ENCODE measurements at regions not wholly inside any gene's neighbourhood (a gene's known extent, or its start where the extent isn't known, plus 50 kb on each side); places are given as distances from the start of the nearest gene placed in this dataset.

GRCh38 chr9:90505695-90506094 lies 136.9 kb downstream of the DIRAS2 start:
- no peak overlapping the region for H3K4ac ChIP-seq (replicated peaks; ENCODE audit: insufficient read length, low read depth, low read length)
- H3K9me3 ChIP-seq (ENCODE audit: insufficient read depth in 2 of 2, low read depth in 1 of 2, low read length in 1 of 2): no peaks in the 10 kb centered on the region
- no peaks in the 10 kb centered on the region for H3K79me1 ChIP-seq (ENCODE audit: low read depth, low read length)
- no peak overlapping the region for H2BK12ac ChIP-seq (ENCODE audit: low read depth, low read length)
- peaks cover 0 to 9% (median 3%) of the 10 kb centered on the region in 4 experiments; a peak in 6 of 7 replicates for H3K4me1 ChIP-seq (replicated peaks in 1 of 4; ENCODE audit: control insufficient read depth in 3 of 4, insufficient read depth in 4 of 4, low read length in 3 of 4)
- H4K91ac ChIP-seq (replicated peaks; ENCODE audit: insufficient read length, low read length): no peak overlapping the region
- no peak overlapping the region for H3K18ac ChIP-seq (ENCODE audit: extremely low read depth, low read length)
- no peak overlapping the region for H3K4me3 ChIP-seq (ENCODE audit: extremely low read depth in 1 of 4, insufficient read depth in 2 of 4, low read depth in 3 of 4, low read length in 4 of 4)
- no peak overlapping the region for H3K27ac ChIP-seq (ENCODE audit: low read depth, low read length)
- 90% methylated on average over 1 of the region's 1 CpG; no CpG with 5 or more reads in 1 of the 2 experiments for WGBS, 2 experiments (ENCODE audit: extremely low coverage in 1 of 2, insufficient coverage in 1 of 2, insufficient read length in 1 of 2, insufficient replicate concordance in 2 of 2, low coverage in 1 of 2, low lambda C conversion rate in 2 of 2, missing lambda C conversion rate in 1 of 2)
- H4K8ac ChIP-seq (ENCODE audit: extremely low read depth, insufficient read depth, low read length): no peak overlapping the region
- no peak overlapping the region for H2BK5ac ChIP-seq (ENCODE audit: low read depth, low read length)
- H3K14ac ChIP-seq (ENCODE audit: insufficient read length): no peak overlapping the region
- no peaks in the 10 kb centered on the region for H3K79me2 ChIP-seq (ENCODE audit: control insufficient read depth in 1 of 2, insufficient read depth in 2 of 2, low read length in 2 of 2)
- H3K27me3 ChIP-seq (replicated peaks in 1 of 4; ENCODE audit: control insufficient read depth in 3 of 4, extremely low read depth in 1 of 4, insufficient read depth in 3 of 4, low read length in 3 of 4): no peaks in the 10 kb centered on the region
- no peak overlapping the region for H3K23ac ChIP-seq (ENCODE audit: insufficient read length)
- no peaks in the 10 kb centered on the region for H4K20me1 ChIP-seq (replicated peaks in 1 of 2; ENCODE audit: control insufficient read depth in 1 of 2, insufficient read depth in 2 of 2, low read length in 2 of 2)
- no peak overlapping the region for H3K4me2 ChIP-seq (ENCODE audit: insufficient read depth in 1 of 2, low read depth in 2 of 2, low read length in 2 of 2)
- H2AFZ ChIP-seq (ENCODE audit: low read length): no peak overlapping the region
- H2BK20ac ChIP-seq (ENCODE audit: low read length): no peak overlapping the region
- H3K23me2 ChIP-seq (ENCODE audit: low read depth, low read length): no peaks in the 10 kb centered on the region
- POLR2A ChIA-PET (ENCODE audit: partially characterized antibody): no interaction called here
- H3K56ac ChIP-seq (replicated peaks; ENCODE audit: insufficient read length, low read depth, low read length): no peak overlapping the region
- no peak overlapping the region for H2AK5ac ChIP-seq (ENCODE audit: low read depth, low read length)
- H4K5ac ChIP-seq (ENCODE audit: insufficient read length, low read depth, low read length): no peak overlapping the region
- no peaks in the 10 kb centered on the region for H3K36me3 ChIP-seq (ENCODE audit: control insufficient read depth in 2 of 4, insufficient read depth in 4 of 4, low read length in 3 of 4)
- DNase-seq (ENCODE audit: low read depth in 1 of 2, low spot score in 2 of 2): no peak
- FAIRE-seq: no peak
- H3K9ac ChIP-seq (replicated peaks in 1 of 4; ENCODE audit: extremely low read depth in 1 of 4, low read depth in 3 of 4, low read length in 3 of 4): no peak overlapping the region
- CTCF ChIA-PET (ENCODE audit: partially characterized antibody): interaction anchor here (1.5 kb wide), 1 partner anchor 18 kb away, joined by 3 read pairs; no protein-coding TSS in a partner anchor
- no peak overlapping the region for H2BK120ac ChIP-seq (replicated peaks; ENCODE audit: low read depth, low read length)
- no peak for TF ChIP-seq CTCF (IDR thresholded peaks at IDR 0.05; ENCODE audit: control extremely low read depth in 1 of 3, insufficient read depth in 1 of 3, low read depth in 1 of 3, low read length in 3 of 3)
- no peak for TF ChIP-seq MAFK (IDR thresholded peaks at IDR 0.05; ENCODE audit: low read depth, low read length)
- no peak for TF ChIP-seq ATF3 (IDR thresholded peaks at IDR 0.05; ENCODE audit: insufficient read depth, low read depth, low read length)
- TF ChIP-seq HDAC2 (IDR thresholded peaks at IDR 0.05; ENCODE audit: borderline replicate concordance in 1 of 2, low read depth in 2 of 2, low read length in 2 of 2): no peak
- TF ChIP-seq KDM1A (IDR thresholded peaks at IDR 0.05; ENCODE audit: borderline replicate concordance, low read length): no peak
- no peak for TF ChIP-seq NRF1 (IDR thresholded peaks at IDR 0.05; ENCODE audit: low read depth, low read length)
- no peak for TF ChIP-seq PHF8 (conservative IDR thresholded peaks at IDR 0.05; ENCODE audit: low read depth, low read length)
- TF ChIP-seq BRCA1 (IDR thresholded peaks at IDR 0.05; ENCODE audit: low read depth, low read length): no peak
- no peak for TF ChIP-seq TEAD4 (IDR thresholded peaks at IDR 0.05; ENCODE audit: low read depth, low read length)
- TF ChIP-seq TAF7 (optimal IDR thresholded peaks at IDR 0.05; ENCODE audit: borderline replicate concordance, low read depth, low read length): no peak
- H2BK15ac ChIP-seq (ENCODE audit: low read length): no peak overlapping the region

Data from H1 (cell line).